ENCODE measurements at regions not wholly inside any gene's neighbourhood (a gene's known extent, or its start where the extent isn't known, plus 50 kb on each side); places are given as distances from the start of the nearest gene placed in this dataset.

- Histone ChIP-seq H3K4me3 (no peak overlapping the region), H3F3A (replicated peaks; ENCODE audit: low read depth) (0 out of 2 replicates have a peak, but pooled peaks cover 3% of the 10 kb centered on the region), H3K27ac (ENCODE audit: low read depth) (no peak overlapping the region), H3K27me3 (ENCODE audit: insufficient read depth) (no peaks in the 10 kb centered on the region), H4K20me1 (replicated peaks; ENCODE audit: insufficient read depth) (no peaks in the 10 kb centered on the region), H3K36me3 (ENCODE audit: insufficient read depth) (0 out of 2 replicates have a peak, but pooled peaks cover 6% of the 10 kb centered on the region), H3K4me1 (ENCODE audit: insufficient read depth) (0 out of 2 replicates have a peak, but pooled peaks cover 2% of the 10 kb centered on the region), H3K79me2 (replicated peaks; ENCODE audit: insufficient read depth) (no peaks in the 10 kb centered on the region), H3K9me2 (ENCODE audit: insufficient read depth) (peaks cover 7% of the 10 kb centered on the region; the same call in 1 of the 2 replicates), H2AFZ (no peak overlapping the region), H3K4me2 (no peak overlapping the region)
- TF ChIP-seq CTCF (conservative IDR thresholded peaks at IDR 0.05; ENCODE audit: low read depth in 2 of 2) (0 out of 4 replicates have a peak, but pooled peaks of 1 of the 2 experiments have one; percentile 9), CREB1 (CRISPR knock-in tag; IDR thresholded peaks at IDR 0.05; ENCODE audit: low read depth) (no peak)
- Mint-ChIP-seq H3K4me1 (peaks cover 4% of the 10 kb centered on the region), H3K4me3 (no peak overlapping the region), H3K36me3 (ENCODE audit: low read depth) (peaks cover 49% of the 10 kb centered on the region), H3K27me3 (ENCODE audit: insufficient read depth, low read depth, poor library complexity) (peaks cover 6% of the 10 kb centered on the region), H3K27ac (no peak overlapping the region), H3K9me3 (peaks cover 49% of the 10 kb centered on the region)
- ATAC-seq, result no peak
- no peak for DNase-seq (ENCODE audit: low spot score)
Observed at GRCh38 chr6:106740287-106740686, 110.9 kb downstream of the QRSL1 start.

- ATAC-seq (no peak), DNase-seq (ENCODE audit: low spot score) (no peak)
- no peak for TF ChIP-seq POLR2AphosphoS5 (IDR thresholded peaks at IDR 0.05; ENCODE audit: low read depth)
- TF ChIP-seq ZNF462 (CRISPR knock-in tag; IDR thresholded peaks at IDR 0.05), result no peak
- no peak for TF ChIP-seq EZH2phosphoT487 (IDR thresholded peaks at IDR 0.05; ENCODE audit: unreplicated experiment)
- no peak for TF ChIP-seq CTCF (conservative IDR thresholded peaks at IDR 0.05; ENCODE audit: low read depth in 2 of 2)
- no peak for TF ChIP-seq REST (IDR thresholded peaks at IDR 0.05; ENCODE audit: unreplicated experiment)
- Mint-ChIP-seq H3K27me3 (ENCODE audit: insufficient read depth, low read depth, poor library complexity) (peaks cover 6% of the 10 kb centered on the region), H3K36me3 (ENCODE audit: low read depth) (peaks cover 45% of the 10 kb centered on the region), H3K4me3 (no peak overlapping the region), H3K9me3 (peaks cover 49% of the 10 kb centered on the region), H3K4me1 (peaks cover 8% of the 10 kb centered on the region), H3K27ac (no peak overlapping the region)
- H3K79me2 ChIP-seq (replicated peaks; ENCODE audit: insufficient read depth), result no peaks in the 10 kb centered on the region
- peaks cover 10% of the 10 kb centered on the region; the same call in 1 of the 2 replicates for H3K4me1 ChIP-seq (ENCODE audit: insufficient read depth)
- 0 out of 2 replicates have a peak, but pooled peaks cover 4% of the 10 kb centered on the region for H3F3A ChIP-seq (replicated peaks; ENCODE audit: low read depth)
- no peaks in the 10 kb centered on the region for H3K27me3 ChIP-seq (ENCODE audit: insufficient read depth)
- H3K4me3 ChIP-seq, result no peak overlapping the region
- no peaks in the 10 kb centered on the region for H4K20me1 ChIP-seq (replicated peaks; ENCODE audit: insufficient read depth)
- no peak overlapping the region for H3K27ac ChIP-seq (ENCODE audit: low read depth)
- peaks cover 7% of the 10 kb centered on the region; the same call in 1 of the 2 replicates for H3K9me2 ChIP-seq (ENCODE audit: insufficient read depth)
- H2AFZ ChIP-seq, result peak overlapping the region; percentile 81
- 0 out of 2 replicates have a peak, but pooled peaks cover 6% of the 10 kb centered on the region for H3K36me3 ChIP-seq (ENCODE audit: insufficient read depth)
- no peak overlapping the region for H3K4me2 ChIP-seq
Observed at GRCh38 chr6:106739387-106739786, 110.0 kb downstream of the QRSL1 start.

All from GM23338 (cell line).